Panc1 (cell line): ENCODE measurements at regions not wholly inside any gene's neighbourhood (a gene's known extent, or its start where the extent isn't known, plus 50 kb on each side); places are given as distances from the start of the nearest gene placed in this dataset.

Experiments
- POLR2AphosphoS5 ChIP-seq: IDR thresholded peaks from 2 replicates; pipeline ENCODE4 v1.6.1; 2012; ENCODE audit warnings: mild to moderate bottlenecking, low read depth, low read length, moderate library complexity
- SIN3A ChIP-seq: IDR thresholded peaks from 2 replicates; pipeline ENCODE4 v1.6.1; 2012; ENCODE audit warnings: low read depth, mild to moderate bottlenecking, low read length, moderate library complexity, borderline replicate concordance; ENCODE audit not compliant: insufficient read depth
- TF ChIP-seq, protein P1 (sequence below): fragments of 450-650 bp; IDR thresholded peaks from 2 replicates; pipeline ENCODE4 v1.5.1; 2017; ENCODE audit warnings: mild to moderate bottlenecking
- TF ChIP-seq, protein P2 (sequence below), 2 experiments: IDR thresholded peaks; 2 replicates each; pipeline ENCODE4 v1.6.1; 2011 to 2012; ENCODE audit warnings: low read depth in 2 of 2, control low read depth in 1 of 2, low read length in 1 of 2, mild to moderate bottlenecking in 1 of 2, moderate library complexity in 1 of 2; ENCODE audit not compliant: insufficient read depth in 1 of 2

DNA sequence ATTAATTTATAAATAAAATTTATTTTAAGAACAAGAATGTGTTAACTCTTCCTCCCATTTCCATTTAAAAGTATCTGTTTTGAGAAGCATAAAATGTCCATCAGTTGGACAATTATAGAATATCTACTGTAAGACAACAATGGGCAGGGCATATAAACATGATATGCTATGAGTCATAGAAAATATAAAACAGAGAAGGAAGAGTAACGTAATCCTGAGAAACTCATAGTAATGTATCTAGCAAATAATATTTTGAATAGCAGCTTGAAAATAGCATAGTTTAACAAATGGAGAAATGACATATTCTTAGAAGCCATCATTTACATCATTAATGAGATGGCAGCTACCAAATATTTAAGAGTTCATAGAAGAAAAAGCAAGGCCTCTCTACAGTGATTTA, 820.3 kb upstream of the PCDH10 start:
- TF ChIP-seq, protein P1, sequence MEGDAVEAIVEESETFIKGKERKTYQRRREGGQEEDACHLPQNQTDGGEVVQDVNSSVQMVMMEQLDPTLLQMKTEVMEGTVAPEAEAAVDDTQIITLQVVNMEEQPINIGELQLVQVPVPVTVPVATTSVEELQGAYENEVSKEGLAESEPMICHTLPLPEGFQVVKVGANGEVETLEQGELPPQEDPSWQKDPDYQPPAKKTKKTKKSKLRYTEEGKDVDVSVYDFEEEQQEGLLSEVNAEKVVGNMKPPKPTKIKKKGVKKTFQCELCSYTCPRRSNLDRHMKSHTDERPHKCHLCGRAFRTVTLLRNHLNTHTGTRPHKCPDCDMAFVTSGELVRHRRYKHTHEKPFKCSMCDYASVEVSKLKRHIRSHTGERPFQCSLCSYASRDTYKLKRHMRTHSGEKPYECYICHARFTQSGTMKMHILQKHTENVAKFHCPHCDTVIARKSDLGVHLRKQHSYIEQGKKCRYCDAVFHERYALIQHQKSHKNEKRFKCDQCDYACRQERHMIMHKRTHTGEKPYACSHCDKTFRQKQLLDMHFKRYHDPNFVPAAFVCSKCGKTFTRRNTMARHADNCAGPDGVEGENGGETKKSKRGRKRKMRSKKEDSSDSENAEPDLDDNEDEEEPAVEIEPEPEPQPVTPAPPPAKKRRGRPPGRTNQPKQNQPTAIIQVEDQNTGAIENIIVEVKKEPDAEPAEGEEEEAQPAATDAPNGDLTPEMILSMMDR = no peak
- TF ChIP-seq, protein P2, sequence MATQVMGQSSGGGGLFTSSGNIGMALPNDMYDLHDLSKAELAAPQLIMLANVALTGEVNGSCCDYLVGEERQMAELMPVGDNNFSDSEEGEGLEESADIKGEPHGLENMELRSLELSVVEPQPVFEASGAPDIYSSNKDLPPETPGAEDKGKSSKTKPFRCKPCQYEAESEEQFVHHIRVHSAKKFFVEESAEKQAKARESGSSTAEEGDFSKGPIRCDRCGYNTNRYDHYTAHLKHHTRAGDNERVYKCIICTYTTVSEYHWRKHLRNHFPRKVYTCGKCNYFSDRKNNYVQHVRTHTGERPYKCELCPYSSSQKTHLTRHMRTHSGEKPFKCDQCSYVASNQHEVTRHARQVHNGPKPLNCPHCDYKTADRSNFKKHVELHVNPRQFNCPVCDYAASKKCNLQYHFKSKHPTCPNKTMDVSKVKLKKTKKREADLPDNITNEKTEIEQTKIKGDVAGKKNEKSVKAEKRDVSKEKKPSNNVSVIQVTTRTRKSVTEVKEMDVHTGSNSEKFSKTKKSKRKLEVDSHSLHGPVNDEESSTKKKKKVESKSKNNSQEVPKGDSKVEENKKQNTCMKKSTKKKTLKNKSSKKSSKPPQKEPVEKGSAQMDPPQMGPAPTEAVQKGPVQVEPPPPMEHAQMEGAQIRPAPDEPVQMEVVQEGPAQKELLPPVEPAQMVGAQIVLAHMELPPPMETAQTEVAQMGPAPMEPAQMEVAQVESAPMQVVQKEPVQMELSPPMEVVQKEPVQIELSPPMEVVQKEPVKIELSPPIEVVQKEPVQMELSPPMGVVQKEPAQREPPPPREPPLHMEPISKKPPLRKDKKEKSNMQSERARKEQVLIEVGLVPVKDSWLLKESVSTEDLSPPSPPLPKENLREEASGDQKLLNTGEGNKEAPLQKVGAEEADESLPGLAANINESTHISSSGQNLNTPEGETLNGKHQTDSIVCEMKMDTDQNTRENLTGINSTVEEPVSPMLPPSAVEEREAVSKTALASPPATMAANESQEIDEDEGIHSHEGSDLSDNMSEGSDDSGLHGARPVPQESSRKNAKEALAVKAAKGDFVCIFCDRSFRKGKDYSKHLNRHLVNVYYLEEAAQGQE (IDR thresholded peaks at IDR 0.05; ENCODE audit: insufficient read depth in 1 of 2, low read depth in 2 of 2, low read length in 1 of 2) = no peak
- TF ChIP-seq SIN3A (no peak), POLR2AphosphoS5 (no peak)
